ENCODE measurements at regions not wholly inside any gene's neighbourhood (a gene's known extent, or its start where the extent isn't known, plus 50 kb on each side); places are given as distances from the start of the nearest gene placed in this dataset.

DNA sequence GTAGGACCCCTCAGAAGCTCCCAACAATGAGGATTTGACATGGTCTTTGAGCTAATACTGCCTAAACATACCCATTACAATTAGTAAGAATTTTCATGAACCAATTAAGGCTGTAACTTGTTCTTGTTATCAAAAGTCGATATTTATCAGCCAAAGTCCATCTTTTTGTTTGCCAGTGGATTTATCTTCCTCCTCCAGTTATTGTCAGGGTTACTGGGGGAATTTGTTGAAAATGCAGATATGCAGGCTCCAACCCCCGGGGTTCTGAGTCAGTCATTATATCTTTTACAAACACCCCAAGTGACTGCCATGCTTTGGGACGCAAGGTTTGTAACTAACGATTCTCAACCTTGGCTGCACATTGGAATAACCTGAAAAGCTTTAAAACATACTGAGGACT lies 338.8 kb upstream of the PPARGC1A start:
- TF ChIP-seq BHLHE40 (IDR thresholded peaks at IDR 0.05; ENCODE audit: low read length) (no peak), EP300 (IDR thresholded peaks at IDR 0.05; ENCODE audit: low read length) (no peak), POLR2A (conservative IDR thresholded peaks at IDR 0.05) (no peak), SMAD3 (CRISPR knock-in tag; conservative IDR thresholded peaks at IDR 0.05) (no peak), EZH2 (IDR thresholded peaks at IDR 0.05; ENCODE audit: borderline replicate concordance, low read depth, low read length) (no peak), SP1 (CRISPR knock-in tag; IDR thresholded peaks at IDR 0.05) (no peak)
- TF ChIP-seq, protein P1, sequence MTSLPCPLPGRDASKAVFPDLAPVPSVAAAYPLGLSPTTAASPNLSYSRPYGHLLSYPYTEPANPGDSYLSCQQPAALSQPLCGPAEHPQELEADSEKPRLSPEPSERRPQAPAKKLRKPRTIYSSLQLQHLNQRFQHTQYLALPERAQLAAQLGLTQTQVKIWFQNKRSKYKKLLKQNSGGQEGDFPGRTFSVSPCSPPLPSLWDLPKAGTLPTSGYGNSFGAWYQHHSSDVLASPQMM (CRISPR knock-in tag; IDR thresholded peaks at IDR 0.05): no peak
- TF ChIP-seq, protein P2, sequence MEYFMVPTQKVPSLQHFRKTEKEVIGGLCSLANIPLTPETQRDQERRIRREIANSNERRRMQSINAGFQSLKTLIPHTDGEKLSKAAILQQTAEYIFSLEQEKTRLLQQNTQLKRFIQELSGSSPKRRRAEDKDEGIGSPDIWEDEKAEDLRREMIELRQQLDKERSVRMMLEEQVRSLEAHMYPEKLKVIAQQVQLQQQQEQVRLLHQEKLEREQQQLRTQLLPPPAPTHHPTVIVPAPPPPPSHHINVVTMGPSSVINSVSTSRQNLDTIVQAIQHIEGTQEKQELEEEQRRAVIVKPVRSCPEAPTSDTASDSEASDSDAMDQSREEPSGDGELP (CRISPR knock-in tag; IDR thresholded peaks at IDR 0.05; ENCODE audit: borderline replicate concordance): no peak
- TF ChIP-seq, protein P3, sequence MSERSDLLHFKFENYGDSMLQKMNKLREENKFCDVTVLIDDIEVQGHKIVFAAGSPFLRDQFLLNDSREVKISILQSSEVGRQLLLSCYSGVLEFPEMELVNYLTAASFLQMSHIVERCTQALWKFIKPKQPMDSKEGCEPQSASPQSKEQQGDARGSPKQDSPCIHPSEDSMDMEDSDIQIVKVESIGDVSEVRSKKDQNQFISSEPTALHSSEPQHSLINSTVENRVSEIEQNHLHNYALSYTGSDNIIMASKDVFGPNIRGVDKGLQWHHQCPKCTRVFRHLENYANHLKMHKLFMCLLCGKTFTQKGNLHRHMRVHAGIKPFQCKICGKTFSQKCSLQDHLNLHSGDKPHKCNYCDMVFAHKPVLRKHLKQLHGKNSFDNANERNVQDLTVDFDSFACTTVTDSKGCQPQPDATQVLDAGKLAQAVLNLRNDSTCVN (CRISPR knock-in tag; IDR thresholded peaks at IDR 0.05): no peak
